Mesendoderm (in vitro differentiated cells): ENCODE measurements at regions not wholly inside any gene's neighbourhood (a gene's known extent, or its start where the extent isn't known, plus 50 kb on each side); places are given as distances from the start of the nearest gene placed in this dataset.

Experiments
- DNase-seq: peaks from one replicate; pipeline ENCODE4 v3.0.0; 2013
- H2AK5ac ChIP-seq: 2 replicates; pipeline ENCODE4 v1.6.1; 2013; ENCODE audit warnings: low read length, inconsistent platforms
- H2BK120ac ChIP-seq: 2 replicates; pipeline ENCODE4 v1.6.1; 2013; ENCODE audit warnings: low read depth, mild to moderate bottlenecking, low read length, moderate library complexity, mixed read lengths
- H2BK15ac ChIP-seq: replicated peaks from 2 replicates; pipeline ENCODE4 v1.6.1; 2013; ENCODE audit warnings: low read depth, mild to moderate bottlenecking, moderate library complexity
- H2BK5ac ChIP-seq: 2 replicates; pipeline ENCODE4 v1.6.1; 2013; ENCODE audit warnings: low read length, inconsistent platforms
- H3K18ac ChIP-seq: 2 replicates; pipeline ENCODE4 v1.6.1; 2013; ENCODE audit warnings: mild to moderate bottlenecking, low read length, mixed read lengths
- H3K23ac ChIP-seq: one replicate; pipeline ENCODE4 v1.6.1; 2013; ENCODE audit warnings: low read length
- H3K27ac ChIP-seq: 2 replicates; pipeline ENCODE4 v1.5.1; 2013; ENCODE audit warnings: low read depth, mild to moderate bottlenecking, inconsistent platforms, low read length, moderate library complexity
- H3K27me3 ChIP-seq: 2 replicates; pipeline ENCODE4 v1.6.1; 2013; ENCODE audit warnings: low read length, control low read depth, mild to moderate bottlenecking, inconsistent platforms; ENCODE audit not compliant: insufficient read depth, poor library complexity
- H3K36me3 ChIP-seq: 2 replicates; pipeline ENCODE4 v1.6.1; 2013; ENCODE audit warnings: low read length, inconsistent platforms; ENCODE audit not compliant: control insufficient read depth, insufficient read depth
- H3K4ac ChIP-seq: one replicate; pipeline ENCODE4 v1.6.1; 2013; ENCODE audit warnings: low read depth, mild to moderate bottlenecking, low read length, moderate library complexity
- H3K4me1 ChIP-seq: 2 replicates; pipeline ENCODE4 v1.6.1; 2013; ENCODE audit warnings: low read depth, low read length, inconsistent platforms; ENCODE audit not compliant: control insufficient read depth
- H3K4me2 ChIP-seq: 2 replicates; pipeline ENCODE4 v1.6.1; 2013; ENCODE audit warnings: low read length
- H3K4me3 ChIP-seq: 2 replicates; pipeline ENCODE4 v1.5.1; 2013; ENCODE audit warnings: mild to moderate bottlenecking, low read length
- H3K56ac ChIP-seq: one replicate; pipeline ENCODE4 v1.6.1; 2013; ENCODE audit warnings: low read length
- H3K79me1 ChIP-seq: 2 replicates; pipeline ENCODE4 v1.6.1; 2013; ENCODE audit warnings: low read length, inconsistent platforms
- H3K79me2 ChIP-seq: 2 replicates; pipeline ENCODE4 v1.6.1; 2013; ENCODE audit warnings: mild to moderate bottlenecking, low read length; ENCODE audit not compliant: control insufficient read depth, insufficient read depth
- H3K9ac ChIP-seq: 2 replicates; pipeline ENCODE4 v1.6.1; 2013; ENCODE audit warnings: low read length, inconsistent platforms
- H4K5ac ChIP-seq: one replicate; pipeline ENCODE4 v1.6.1; 2013; ENCODE audit warnings: low read length
- H4K8ac ChIP-seq: one replicate; pipeline ENCODE4 v1.6.1; 2013; ENCODE audit warnings: low read depth, mild to moderate bottlenecking, control low read depth, low read length, moderate library complexity
- WGBS: extraction: QIAGEN DNeasy Blood & Tissue Kit; methylation state at CpG from one replicate; pipeline ENCODE4 v1.1.7; 2013; ENCODE audit warnings: low lambda C conversion rate, missing lambda C conversion rate; ENCODE audit not compliant: insufficient coverage; ENCODE audit errors: extremely low coverage; 5-methylcytosine and 5-hydroxymethylcytosine counted together

DNA sequence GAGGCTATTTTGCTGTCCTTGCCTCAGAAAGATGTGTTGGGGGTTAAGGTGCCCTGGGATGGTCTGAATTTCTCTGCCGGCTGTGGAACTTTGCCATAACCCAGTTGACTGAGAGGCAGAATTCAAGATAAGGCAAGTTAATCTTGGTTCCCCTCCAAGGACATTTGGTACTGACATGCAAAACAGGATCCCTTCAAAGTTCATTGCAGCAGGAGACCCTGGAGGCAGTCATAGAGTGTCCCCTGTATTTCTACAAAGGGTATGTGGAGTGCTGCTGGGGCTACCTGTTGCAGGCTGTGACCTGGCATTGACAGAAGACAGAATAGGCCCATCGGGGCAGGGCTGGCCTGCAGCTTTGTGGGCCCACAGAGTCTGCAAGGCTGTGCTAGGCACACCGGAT is 135.6 kb upstream of the IRX3 start:
- DNase-seq = no peak
- no peaks in the 10 kb centered on the region for H3K79me1 ChIP-seq
- H3K27me3 ChIP-seq = no peaks in the 10 kb centered on the region
- no peak overlapping the region for H2BK120ac ChIP-seq
- no CpG with 5 or more reads among the region's 3 CpGs for WGBS
- no peak overlapping the region for H3K56ac ChIP-seq
- H4K8ac ChIP-seq = no peak overlapping the region
- H2BK5ac ChIP-seq = no peak overlapping the region
- H4K5ac ChIP-seq = no peak overlapping the region
- no peaks in the 10 kb centered on the region for H3K36me3 ChIP-seq
- H3K4ac ChIP-seq = no peak overlapping the region
- H3K79me2 ChIP-seq = no peaks in the 10 kb centered on the region
- no peak overlapping the region for H3K4me3 ChIP-seq
- no peak overlapping the region for H3K18ac ChIP-seq
- H3K9ac ChIP-seq = no peak overlapping the region
- peaks cover 2% of the 10 kb centered on the region for H3K4me1 ChIP-seq
- H3K27ac ChIP-seq = no peak overlapping the region
- no peak overlapping the region for H2BK15ac ChIP-seq
- H2AK5ac ChIP-seq = no peak overlapping the region
- H3K23ac ChIP-seq = no peak overlapping the region
- H3K4me2 ChIP-seq = no peak overlapping the region

DNA sequence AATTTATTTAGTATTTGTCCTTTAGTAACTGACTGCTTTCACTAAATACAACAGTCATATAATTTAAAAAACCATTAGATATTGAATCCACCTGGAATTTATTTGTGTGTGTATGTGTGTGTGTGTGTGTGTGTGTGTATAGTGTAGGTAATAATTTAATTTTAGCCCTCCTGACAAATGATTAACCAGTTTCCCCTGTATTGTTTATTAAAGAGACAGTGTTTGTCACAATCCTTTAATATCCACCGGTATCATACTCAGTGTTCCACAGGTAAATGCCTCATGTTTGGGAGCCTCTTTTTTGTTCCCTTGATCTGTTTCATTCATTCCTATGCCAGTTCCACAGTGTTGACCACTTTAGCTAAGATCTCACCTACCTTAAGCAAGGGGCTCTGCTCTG is 134.6 kb upstream of the IRX3 start:
- peaks cover 2% of the 10 kb centered on the region for H3K4me1 ChIP-seq
- H2BK120ac ChIP-seq = no peak overlapping the region
- no peak overlapping the region for H4K5ac ChIP-seq
- no peaks in the 10 kb centered on the region for H3K27me3 ChIP-seq
- DNase-seq = no peak
- H2AK5ac ChIP-seq = no peak overlapping the region
- no peaks in the 10 kb centered on the region for H3K36me3 ChIP-seq
- no peak overlapping the region for H4K8ac ChIP-seq
- no peak overlapping the region for H3K4ac ChIP-seq
- H3K4me3 ChIP-seq = no peak overlapping the region
- H3K23ac ChIP-seq = no peak overlapping the region
- no peak overlapping the region for H2BK15ac ChIP-seq
- H3K4me2 ChIP-seq = no peak overlapping the region
- no peak overlapping the region for H3K18ac ChIP-seq
- no CpG with 5 or more reads among the region's 1 CpG for WGBS
- H3K56ac ChIP-seq = no peak overlapping the region
- no peaks in the 10 kb centered on the region for H3K79me2 ChIP-seq
- H3K27ac ChIP-seq = no peak overlapping the region
- no peaks in the 10 kb centered on the region for H3K79me1 ChIP-seq
- H3K9ac ChIP-seq = no peak overlapping the region
- H2BK5ac ChIP-seq = no peak overlapping the region

DNA sequence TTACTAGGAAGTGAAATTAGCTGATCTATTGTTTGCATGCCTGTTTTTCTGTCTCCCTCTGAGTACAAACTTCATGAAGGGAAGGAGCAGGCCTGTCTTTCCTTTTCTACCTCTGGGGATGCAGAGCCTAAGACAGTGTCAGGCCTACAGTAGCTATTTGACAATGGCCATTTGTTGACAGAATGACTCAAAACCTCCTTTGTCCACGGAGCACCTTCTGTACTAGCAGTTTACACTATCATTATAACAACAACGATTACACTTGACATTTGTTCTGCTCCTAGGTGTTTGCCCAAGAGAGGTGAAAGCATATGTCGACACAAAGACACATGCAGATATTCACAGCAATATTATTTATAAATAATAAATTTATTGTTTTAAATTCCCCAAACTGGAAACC is 132.3 kb upstream of the IRX3 start:
- no peak overlapping the region for H3K9ac ChIP-seq
- H2BK120ac ChIP-seq = no peak overlapping the region
- H3K4ac ChIP-seq = no peak overlapping the region
- no peak for DNase-seq
- no peak overlapping the region for H3K27ac ChIP-seq
- H3K4me3 ChIP-seq = no peak overlapping the region
- no peak overlapping the region for H3K4me2 ChIP-seq
- H3K79me2 ChIP-seq = no peaks in the 10 kb centered on the region
- H2BK15ac ChIP-seq = no peak overlapping the region
- H3K23ac ChIP-seq = no peak overlapping the region
- no peak overlapping the region for H2AK5ac ChIP-seq
- H3K36me3 ChIP-seq = no peaks in the 10 kb centered on the region
- WGBS = no CpG with 5 or more reads among the region's 3 CpGs
- no peaks in the 10 kb centered on the region for H3K79me1 ChIP-seq
- H4K5ac ChIP-seq = no peak overlapping the region
- no peak overlapping the region for H2BK5ac ChIP-seq
- no peak overlapping the region for H3K18ac ChIP-seq
- no peaks in the 10 kb centered on the region for H3K4me1 ChIP-seq
- H3K27me3 ChIP-seq = no peaks in the 10 kb centered on the region
- H3K56ac ChIP-seq = no peak overlapping the region
- H4K8ac ChIP-seq = no peak overlapping the region

DNA sequence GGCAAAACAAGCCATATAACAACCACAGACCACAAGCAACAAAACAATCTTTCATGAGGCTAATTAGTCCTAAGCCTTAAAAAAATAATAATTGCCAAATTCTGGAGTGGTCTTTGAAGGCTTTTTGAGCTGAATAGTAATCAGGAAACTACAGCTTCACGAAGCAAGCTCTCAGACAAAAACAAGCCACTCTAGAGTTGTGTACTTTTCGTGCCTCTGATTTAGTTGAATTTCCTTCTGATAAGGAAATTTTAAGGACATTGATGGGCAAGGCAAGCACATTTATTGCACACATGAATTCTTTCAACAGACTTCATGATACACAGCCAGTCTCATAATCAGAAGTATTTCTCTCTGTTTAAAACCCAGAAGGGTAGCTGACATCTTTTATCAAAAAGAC is 130.8 kb upstream of the IRX3 start:
- Histone ChIP-seq H2BK120ac (no peak overlapping the region), H3K9ac (no peak overlapping the region), H3K56ac (no peak overlapping the region), H2AK5ac (no peak overlapping the region), H2BK5ac (no peak overlapping the region), H3K23ac (no peak overlapping the region), H3K27me3 (no peaks in the 10 kb centered on the region), H4K5ac (no peak overlapping the region), H3K79me2 (no peaks in the 10 kb centered on the region), H3K18ac (no peak overlapping the region), H3K27ac (no peak overlapping the region), H3K4ac (no peak overlapping the region), H3K4me3 (no peak overlapping the region), H3K36me3 (no peaks in the 10 kb centered on the region), H3K79me1 (no peaks in the 10 kb centered on the region), H4K8ac (no peak overlapping the region), H2BK15ac (no peak overlapping the region), H3K4me2 (no peak overlapping the region), H3K4me1 (no peaks in the 10 kb centered on the region)
- no CpG with 5 or more reads among the region's 2 CpGs for WGBS
- no peak for DNase-seq

DNA sequence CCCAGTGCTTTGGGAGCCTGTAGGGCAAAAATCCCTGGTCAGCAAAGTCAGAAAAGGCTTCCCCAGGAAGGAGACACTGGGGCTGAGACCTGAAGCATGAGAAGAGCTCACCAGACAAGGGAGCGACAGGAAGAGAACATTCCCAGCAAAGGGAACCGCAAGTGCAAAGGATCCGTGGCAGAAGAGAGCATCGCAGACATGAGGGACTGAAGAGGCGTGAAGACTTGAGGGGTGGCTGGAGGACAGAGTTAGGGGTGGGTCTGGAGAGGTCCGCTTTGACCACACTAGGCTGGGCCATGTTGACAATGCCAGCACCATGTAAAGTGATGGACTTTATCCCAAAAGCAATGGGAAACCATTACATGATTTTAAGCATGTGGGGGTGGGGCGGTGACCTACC is 128.1 kb upstream of the IRX3 start:
- no peak overlapping the region for H2BK5ac ChIP-seq
- H3K27me3 ChIP-seq = no peaks in the 10 kb centered on the region
- no peak overlapping the region for H3K23ac ChIP-seq
- H4K8ac ChIP-seq = no peak overlapping the region
- no peak overlapping the region for H2AK5ac ChIP-seq
- DNase-seq = no peak
- H3K4me2 ChIP-seq = no peak overlapping the region
- no peak overlapping the region for H4K5ac ChIP-seq
- no peak overlapping the region for H2BK120ac ChIP-seq
- no peaks in the 10 kb centered on the region for H3K36me3 ChIP-seq
- no peak overlapping the region for H3K27ac ChIP-seq
- WGBS = no CpG with 5 or more reads among the region's 7 CpGs
- no peak overlapping the region for H2BK15ac ChIP-seq
- H3K4ac ChIP-seq = no peak overlapping the region
- H3K79me1 ChIP-seq = no peaks in the 10 kb centered on the region
- no peak overlapping the region for H3K56ac ChIP-seq
- H3K4me3 ChIP-seq = no peak overlapping the region
- no peaks in the 10 kb centered on the region for H3K79me2 ChIP-seq
- peaks cover 4% of the 10 kb centered on the region for H3K4me1 ChIP-seq
- H3K18ac ChIP-seq = no peak overlapping the region
- H3K9ac ChIP-seq = no peak overlapping the region

DNA sequence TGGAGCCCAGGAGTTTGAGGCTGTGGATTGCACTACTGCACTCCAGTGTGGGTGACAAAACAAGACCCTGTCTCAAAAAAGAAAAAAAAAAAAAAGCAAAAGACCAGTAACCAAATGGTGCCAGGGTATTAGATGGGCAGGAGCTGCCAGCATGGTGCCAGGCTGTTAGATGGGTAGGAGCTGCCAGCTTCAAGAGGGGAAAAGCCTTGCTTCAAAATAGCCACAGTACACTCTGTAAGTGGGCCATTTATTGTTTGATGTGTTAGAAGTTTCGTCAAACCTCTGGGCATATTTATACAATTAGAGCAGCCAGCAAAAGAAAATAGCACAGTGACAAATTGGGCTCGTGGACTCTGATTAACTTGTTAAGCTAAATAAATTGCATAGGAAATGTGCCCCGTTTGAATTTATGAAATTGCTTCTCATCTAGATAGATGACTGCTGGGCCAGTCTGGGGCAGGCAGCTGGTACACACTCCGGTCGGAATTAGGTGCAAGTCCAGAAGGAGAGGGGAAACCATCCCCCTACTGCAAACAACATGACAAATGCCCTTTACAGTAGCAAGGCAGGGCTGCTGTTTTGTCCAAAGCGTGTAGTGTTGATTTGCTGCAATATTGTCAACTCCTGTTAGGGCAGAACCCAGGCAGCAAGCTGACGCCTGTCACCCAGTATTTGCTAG is 126.3 kb upstream of the IRX3 start:
- H3K9ac ChIP-seq = no peak overlapping the region
- H3K79me1 ChIP-seq = no peaks in the 10 kb centered on the region
- H3K27me3 ChIP-seq = no peaks in the 10 kb centered on the region
- H3K79me2 ChIP-seq = no peaks in the 10 kb centered on the region
- no peak overlapping the region for H3K27ac ChIP-seq
- H3K4me1 ChIP-seq = peaks cover 4% of the 10 kb centered on the region
- H3K56ac ChIP-seq = no peak overlapping the region
- no peak overlapping the region for H2BK15ac ChIP-seq
- no peak overlapping the region for H3K23ac ChIP-seq
- no peak overlapping the region for H4K8ac ChIP-seq
- H3K18ac ChIP-seq = no peak overlapping the region
- no CpG with 5 or more reads among the region's 7 CpGs for WGBS
- no peak overlapping the region for H4K5ac ChIP-seq
- no peak overlapping the region for H2BK120ac ChIP-seq
- H2AK5ac ChIP-seq = no peak overlapping the region
- no peak for DNase-seq
- no peak overlapping the region for H2BK5ac ChIP-seq
- H3K36me3 ChIP-seq = no peaks in the 10 kb centered on the region
- no peak overlapping the region for H3K4me2 ChIP-seq
- no peak overlapping the region for H3K4ac ChIP-seq
- no peak overlapping the region for H3K4me3 ChIP-seq
